CD14-positive monocyte (primary cell): ENCODE measurements at regions not wholly inside any gene's neighbourhood (a gene's known extent, or its start where the extent isn't known, plus 50 kb on each side); places are given as distances from the start of the nearest gene placed in this dataset.

Source experiments
- DNase-seq, 3 donors: peaks; one replicate each; pipeline ENCODE4 v3.0.0-alpha.2; 2011 to 2022
- H2AFZ ChIP-seq: 2 replicates; pipeline ENCODE4 v1.6.0; 2012; ENCODE audit warnings: mild to moderate bottlenecking, low read depth, low read length, inconsistent platforms; ENCODE audit not compliant: insufficient read depth, poor library complexity, severe bottlenecking
- H3K27ac ChIP-seq, 2 donors: 1 replicate in 1 of 2; 2 replicates in 1 of 2; pipeline ENCODE4 v1.5.1; 2012 to 2013; ENCODE audit warnings: low read length in 2 of 2, control low read depth in 1 of 2, inconsistent platforms in 1 of 2, low read depth in 1 of 2, mild to moderate bottlenecking in 1 of 2
- H3K27me3 ChIP-seq, 2 donors: one replicate each; pipeline versions ENCODE4 v1.6.0 to v1.6.1; 2011 to 2013; ENCODE audit warnings: low read length in 2 of 2; ENCODE audit not compliant: control insufficient read depth in 2 of 2, insufficient read depth in 2 of 2
- H3K36me3 ChIP-seq, 2 donors: replicated peaks in 1 of 2; 1 replicate in 1 of 2; 2 replicates in 1 of 2; pipeline versions ENCODE4 v1.5.1 to v1.6.1; 2012 to 2013; ENCODE audit warnings: low read length in 2 of 2, control low read depth in 1 of 2, inconsistent platforms in 1 of 2, mild to moderate bottlenecking in 1 of 2; ENCODE audit not compliant: insufficient read depth in 2 of 2, control insufficient read depth in 1 of 2
- H3K4me1 ChIP-seq, 2 donors: 1 replicate in 1 of 2; 2 replicates in 1 of 2; pipeline versions ENCODE4 v1.5.1 to v1.6.1; 2012 to 2013; ENCODE audit warnings: low read length in 2 of 2, control low read depth in 1 of 2, inconsistent platforms in 1 of 2, mild to moderate bottlenecking in 1 of 2, moderate library complexity in 1 of 2; ENCODE audit not compliant: insufficient read depth in 2 of 2, control insufficient read depth in 1 of 2
- H3K4me2 ChIP-seq: replicated peaks from 2 replicates; pipeline ENCODE3; 2012; ENCODE audit warnings: low read length, moderate library complexity, mild to moderate bottlenecking; ENCODE audit not compliant: poor library complexity, severe bottlenecking; ENCODE audit errors: extremely low read depth
- H3K4me3 ChIP-seq, 3 experiments: fragments of 200-600 bp in 1 of 3; sonication (generic) in 1 of 3; replicated peaks in 1 of 3; 1 replicate in 2 of 3; 2 replicates in 1 of 3; pipeline ENCODE4 v1.5.1; 2011 to 2013; ENCODE audit warnings: low read length in 3 of 3, mild to moderate bottlenecking in 3 of 3, control low read depth in 2 of 3, low read depth in 2 of 3, inconsistent platforms in 1 of 3, moderate library complexity in 1 of 3
- H3K79me2 ChIP-seq: 2 replicates; pipeline ENCODE4 v1.6.0; 2012; ENCODE audit warnings: mild to moderate bottlenecking, control low read depth, inconsistent platforms, low read length, moderate library complexity; ENCODE audit not compliant: insufficient read depth
- H3K9ac ChIP-seq: 2 replicates; pipeline ENCODE4 v1.6.0; 2017; ENCODE audit warnings: low read length, mild to moderate bottlenecking; ENCODE audit not compliant: insufficient read depth, poor library complexity, severe bottlenecking
- H3K9me3 ChIP-seq, 2 donors: replicated peaks in 1 of 2; 1 replicate in 1 of 2; 2 replicates in 1 of 2; pipeline versions ENCODE4 v1.5.1 to v1.6.1; 2012 to 2013; ENCODE audit warnings: low read length in 2 of 2, control low read depth in 1 of 2; ENCODE audit not compliant: control insufficient read depth in 1 of 2, insufficient read depth in 1 of 2
- H4K20me1 ChIP-seq: 2 replicates; pipeline ENCODE4 v1.6.0; 2012; ENCODE audit warnings: mild to moderate bottlenecking, low read length, control low read depth, moderate library complexity; ENCODE audit not compliant: insufficient read depth
- H3K27ac Mint-ChIP-seq, 7 donors: one replicate each; pipeline ENCODE4 v1.8.0; 2020; ENCODE audit warnings: mild to moderate bottlenecking in 7 of 7, mixed read lengths in 7 of 7, moderate library complexity in 6 of 7, inconsistent platforms in 2 of 7
- H3K27me3 Mint-ChIP-seq, 3 donors: one replicate each; pipeline ENCODE4 v1.8.0; 2021 to 2022; ENCODE audit warnings: low read depth in 3 of 3, mild to moderate bottlenecking in 3 of 3, mixed read lengths in 3 of 3, moderate library complexity in 3 of 3, inconsistent platforms in 1 of 3
- H3K36me3 Mint-ChIP-seq, 2 donors: one replicate each; pipeline ENCODE4 v1.8.0; 2020; ENCODE audit warnings: mixed read lengths in 2 of 2, inconsistent platforms in 1 of 2, mild to moderate bottlenecking in 1 of 2
- H3K4me1 Mint-ChIP-seq: one replicate; pipeline ENCODE4 v1.8.0; 2020; ENCODE audit warnings: mild to moderate bottlenecking, mixed read lengths
- H3K4me3 Mint-ChIP-seq, 2 donors: one replicate each; pipeline ENCODE4 v1.8.0; 2020; ENCODE audit warnings: mild to moderate bottlenecking in 2 of 2, mixed read lengths in 2 of 2, moderate library complexity in 1 of 2
- H3K9me3 Mint-ChIP-seq, 7 donors: one replicate each; pipeline ENCODE4 v1.8.0; 2020 to 2022; ENCODE audit warnings: mixed read lengths in 7 of 7, mild to moderate bottlenecking in 6 of 7, moderate library complexity in 6 of 7, inconsistent platforms in 2 of 7
- WGBS: methylation state at CpG from one replicate; pipeline ENCODE4 v1.1.5; 2013; ENCODE audit warnings: missing lambda C conversion rate; ENCODE audit not compliant: insufficient coverage; 5-methylcytosine and 5-hydroxymethylcytosine counted together
- intact Hi-C, 2 donors: fragments of 100-400 bp; cut with micrococcal nuclease; formaldehyde crosslinking; loops; one replicate each; pipeline versions ENCODE4 v1.15.0 to v1.15.1; 2023
- TF ChIP-seq, protein P1 (sequence below): fragments of 200-600 bp; IDR thresholded peaks from one replicate; pipeline ENCODE4 v1.8.0; 2022; ENCODE audit warnings: antibody characterized with exemption, mild to moderate bottlenecking

DNA sequence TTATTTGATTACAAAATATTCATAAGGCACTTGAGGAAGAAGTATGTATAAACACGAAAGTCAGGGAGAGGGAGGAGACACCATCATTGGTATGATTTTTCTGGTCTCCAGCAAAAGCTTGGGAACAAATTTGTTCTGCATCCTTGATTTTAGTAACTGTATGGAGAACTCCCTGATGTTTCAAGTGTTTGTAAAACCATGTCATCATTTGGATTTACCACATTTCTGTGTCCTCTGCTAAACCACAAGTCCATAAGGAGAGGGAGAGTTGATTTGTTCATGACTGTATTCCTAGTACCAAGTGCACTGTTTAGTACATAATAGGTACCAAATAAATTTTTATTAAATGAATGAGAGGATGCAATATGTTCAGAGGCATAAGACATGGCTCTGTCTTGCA, 181.1 kb downstream of the BTG1 start:
- TF ChIP-seq, protein P1, sequence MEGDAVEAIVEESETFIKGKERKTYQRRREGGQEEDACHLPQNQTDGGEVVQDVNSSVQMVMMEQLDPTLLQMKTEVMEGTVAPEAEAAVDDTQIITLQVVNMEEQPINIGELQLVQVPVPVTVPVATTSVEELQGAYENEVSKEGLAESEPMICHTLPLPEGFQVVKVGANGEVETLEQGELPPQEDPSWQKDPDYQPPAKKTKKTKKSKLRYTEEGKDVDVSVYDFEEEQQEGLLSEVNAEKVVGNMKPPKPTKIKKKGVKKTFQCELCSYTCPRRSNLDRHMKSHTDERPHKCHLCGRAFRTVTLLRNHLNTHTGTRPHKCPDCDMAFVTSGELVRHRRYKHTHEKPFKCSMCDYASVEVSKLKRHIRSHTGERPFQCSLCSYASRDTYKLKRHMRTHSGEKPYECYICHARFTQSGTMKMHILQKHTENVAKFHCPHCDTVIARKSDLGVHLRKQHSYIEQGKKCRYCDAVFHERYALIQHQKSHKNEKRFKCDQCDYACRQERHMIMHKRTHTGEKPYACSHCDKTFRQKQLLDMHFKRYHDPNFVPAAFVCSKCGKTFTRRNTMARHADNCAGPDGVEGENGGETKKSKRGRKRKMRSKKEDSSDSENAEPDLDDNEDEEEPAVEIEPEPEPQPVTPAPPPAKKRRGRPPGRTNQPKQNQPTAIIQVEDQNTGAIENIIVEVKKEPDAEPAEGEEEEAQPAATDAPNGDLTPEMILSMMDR, result no peak
- WGBS, result no CpG with 5 or more reads among the region's 1 CpG

GRCh38 chr12:91959220-91959619, 186.4 kb downstream of the BTG1 start:
- TF ChIP-seq, protein P1, result no peak
- H3K4me2 ChIP-seq, result no peak overlapping the region
- H2AFZ ChIP-seq, result no peak overlapping the region
- no peak for DNase-seq
- H3K27me3 Mint-ChIP-seq, result peaks cover 0 to 2% (median 0%) of the 10 kb centered on the region in 3 donors
- intact Hi-C loops, result no loop called here
- H3K9me3 ChIP-seq, result peaks cover 0 to 5% of the 10 kb centered on the region in 2 donors
- H3K4me1 ChIP-seq, result no peaks in the 10 kb centered on the region
- H3K36me3 ChIP-seq, result no peaks in the 10 kb centered on the region
- peaks cover 0 to 4% of the 10 kb centered on the region in 2 donors for H3K36me3 Mint-ChIP-seq
- H3K9ac ChIP-seq, result no peak overlapping the region
- H4K20me1 ChIP-seq, result no peaks in the 10 kb centered on the region
- WGBS, result 97% methylated on average over 8 of the region's 10 CpGs
- H3K4me3 ChIP-seq, result no peak overlapping the region
- H3K27ac ChIP-seq, result no peak overlapping the region
- H3K4me3 Mint-ChIP-seq, result no peak overlapping the region
- no peak overlapping the region for H3K27ac Mint-ChIP-seq
- H3K9me3 Mint-ChIP-seq, result peaks cover 2 to 16% (median 9%) of the 10 kb centered on the region in 7 donors
- H3K27me3 ChIP-seq, result no peaks in the 10 kb centered on the region
- no peaks in the 10 kb centered on the region for H3K79me2 ChIP-seq
- H3K4me1 Mint-ChIP-seq, result no peaks in the 10 kb centered on the region

More for the DNA sequence above, 181.1 kb downstream of the BTG1 start:
- Mint-ChIP-seq H3K4me3 (no peak overlapping the region), H3K27me3 (peaks cover 0 to 5% (median 2%) of the 10 kb centered on the region in 3 donors), H3K27ac (no peak overlapping the region), H3K9me3 (peaks cover 2 to 12% (median 7%) of the 10 kb centered on the region in 7 donors), H3K4me1 (no peaks in the 10 kb centered on the region), H3K36me3 (no peaks in the 10 kb centered on the region)
- no peaks in the 10 kb centered on the region for H4K20me1 ChIP-seq
- H3K79me2 ChIP-seq, result no peaks in the 10 kb centered on the region
- H3K27me3 ChIP-seq, result no peaks in the 10 kb centered on the region
- intact Hi-C loops, result no loop called here
- no peak overlapping the region for H3K27ac ChIP-seq
- no peaks in the 10 kb centered on the region for H3K4me1 ChIP-seq
- no peak overlapping the region for H3K9ac ChIP-seq
- H3K9me3 ChIP-seq, result peaks cover 0 to 5% of the 10 kb centered on the region in 2 donors
- H3K4me2 ChIP-seq, result no peak overlapping the region
- DNase-seq, result no peak
- H3K4me3 ChIP-seq, result no peak overlapping the region
- no peaks in the 10 kb centered on the region for H3K36me3 ChIP-seq
- no peak overlapping the region for H2AFZ ChIP-seq
